ENCODE measurements at regions not wholly inside any gene's neighbourhood (a gene's known extent, or its start where the extent isn't known, plus 50 kb on each side); places are given as distances from the start of the nearest gene placed in this dataset.

- Histone ChIP-seq H3K4me3 (no peak overlapping the region), H3K27me3 (no peaks in the 10 kb centered on the region), H3K9me3 (no peaks in the 10 kb centered on the region), H3K27ac (no peak overlapping the region), H3K4me1 (peaks cover 0 to 13% (median 5%) of the 10 kb centered on the region in 4 donors), H3K36me3 (no peaks in the 10 kb centered on the region)
- intact Hi-C loops (cut with DNase I; ENCODE audit: low total_unique reads), result loop anchor here (10.0 kb wide), 1 partner anchor 386 kb away; no protein-coding TSS in a partner anchor
- TF ChIP-seq EP300 (IDR thresholded peaks at IDR 0.05) (no peak), POLR2AphosphoS5 (IDR thresholded peaks at IDR 0.05) (no peak), POLR2A (IDR thresholded peaks at IDR 0.05) (no peak), CTCF (IDR thresholded peaks at IDR 0.05) (no peak)
- DNase-seq, result no peak
- WGBS, 5 donors, result 82 to 90% (median 87%) methylated on average over 2 of the region's 2 CpGs
These were observed 112.9 kb upstream of the FRY start for GRCh38 chr13:31918707-31919106.

GRCh38 chr13:31919241-31919640 lies 112.3 kb upstream of the FRY start:
- H3K9me3 ChIP-seq, result no peaks in the 10 kb centered on the region
- TF ChIP-seq EP300 (IDR thresholded peaks at IDR 0.05), result no peak
- no peak for TF ChIP-seq POLR2A (IDR thresholded peaks at IDR 0.05)
- no peak for TF ChIP-seq CTCF (IDR thresholded peaks at IDR 0.05)
- TF ChIP-seq POLR2AphosphoS5 (IDR thresholded peaks at IDR 0.05), result no peak
- no peak for DNase-seq
- H3K4me1 ChIP-seq, result peaks cover 0 to 13% (median 5%) of the 10 kb centered on the region in 4 donors
- H3K27me3 ChIP-seq, result no peaks in the 10 kb centered on the region
- H3K36me3 ChIP-seq, result no peaks in the 10 kb centered on the region
- no peak overlapping the region for H3K27ac ChIP-seq
- no peak overlapping the region for H3K4me3 ChIP-seq
- intact Hi-C loops (cut with DNase I; ENCODE audit: low total_unique reads), result loop anchor here (10.0 kb wide), 1 partner anchor 386 kb away; no protein-coding TSS in a partner anchor
- WGBS, 5 donors, result 84 to 96% (median 94%) methylated on average over 2 of the region's 2 CpGs

GRCh38 chr13:31919971-31920726 lies 111.4 kb upstream of the FRY start:
- no peaks in the 10 kb centered on the region for H3K36me3 ChIP-seq
- WGBS, 5 donors, result 58 to 68% (median 60%) methylated on average over 4 of the region's 4 CpGs
- no peak for DNase-seq
- H3K9me3 ChIP-seq, result no peaks in the 10 kb centered on the region
- TF ChIP-seq POLR2A (IDR thresholded peaks at IDR 0.05) (no peak), EP300 (IDR thresholded peaks at IDR 0.05) (no peak), CTCF (IDR thresholded peaks at IDR 0.05) (no peak), POLR2AphosphoS5 (IDR thresholded peaks at IDR 0.05) (no peak)
- H3K4me3 ChIP-seq, result no peak overlapping the region
- intact Hi-C loops (cut with DNase I; ENCODE audit: low total_unique reads), result loop anchor here (10.0 kb wide), 1 partner anchor 385 kb away; no protein-coding TSS in a partner anchor
- peaks cover 0 to 15% (median 5%) of the 10 kb centered on the region in 4 donors for H3K4me1 ChIP-seq
- no peaks in the 10 kb centered on the region for H3K27me3 ChIP-seq
- no peak overlapping the region for H3K27ac ChIP-seq

GRCh38 chr13:31920727-31921100 lies 110.9 kb upstream of the FRY start:
- no peak for DNase-seq

More at GRCh38 chr13:31920727-31921100, 110.9 kb upstream of the FRY start:
- no peaks in the 10 kb centered on the region for H3K27me3 ChIP-seq
- H3K36me3 ChIP-seq, result no peaks in the 10 kb centered on the region
- TF ChIP-seq CTCF (IDR thresholded peaks at IDR 0.05) (no peak), POLR2AphosphoS5 (IDR thresholded peaks at IDR 0.05) (no peak), POLR2A (IDR thresholded peaks at IDR 0.05) (no peak), EP300 (IDR thresholded peaks at IDR 0.05) (no peak)
- no peak overlapping the region for H3K4me3 ChIP-seq
- no peaks in the 10 kb centered on the region for H3K9me3 ChIP-seq
- 66 to 74% (median 70%) methylated on average over 2 of the region's 2 CpGs for WGBS, 5 donors
- no peak overlapping the region for H3K27ac ChIP-seq
- intact Hi-C loops (cut with DNase I; ENCODE audit: low total_unique reads), result no loop called here
- peaks cover 0 to 17% (median 5%) of the 10 kb centered on the region in 4 donors for H3K4me1 ChIP-seq

All from stomach (tissue), 8 donors.